Stimulated activated CD8-positive, alpha-beta memory T cell treated with anti-CD3 and anti-CD28 coated beads, Interleukin-7, amount 100 ng/mL, for 48 hours (primary cell): ENCODE measurements at regions not wholly inside any gene's neighbourhood (a gene's known extent, or its start where the extent isn't known, plus 50 kb on each side); places are given as distances from the start of the nearest gene placed in this dataset.

Experiments
- DNase-seq, 2 donors: peaks; one replicate each; pipeline ENCODE4 v3.0.0-alpha.2; 2020; ENCODE audit warnings: low read depth in 1 of 2; ENCODE audit errors: extremely low read depth in 1 of 2

GRCh38 chr1:208298593-208299269 is 54.5 kb upstream of the PLXNA2 start:
- no peak for DNase-seq

DNA sequence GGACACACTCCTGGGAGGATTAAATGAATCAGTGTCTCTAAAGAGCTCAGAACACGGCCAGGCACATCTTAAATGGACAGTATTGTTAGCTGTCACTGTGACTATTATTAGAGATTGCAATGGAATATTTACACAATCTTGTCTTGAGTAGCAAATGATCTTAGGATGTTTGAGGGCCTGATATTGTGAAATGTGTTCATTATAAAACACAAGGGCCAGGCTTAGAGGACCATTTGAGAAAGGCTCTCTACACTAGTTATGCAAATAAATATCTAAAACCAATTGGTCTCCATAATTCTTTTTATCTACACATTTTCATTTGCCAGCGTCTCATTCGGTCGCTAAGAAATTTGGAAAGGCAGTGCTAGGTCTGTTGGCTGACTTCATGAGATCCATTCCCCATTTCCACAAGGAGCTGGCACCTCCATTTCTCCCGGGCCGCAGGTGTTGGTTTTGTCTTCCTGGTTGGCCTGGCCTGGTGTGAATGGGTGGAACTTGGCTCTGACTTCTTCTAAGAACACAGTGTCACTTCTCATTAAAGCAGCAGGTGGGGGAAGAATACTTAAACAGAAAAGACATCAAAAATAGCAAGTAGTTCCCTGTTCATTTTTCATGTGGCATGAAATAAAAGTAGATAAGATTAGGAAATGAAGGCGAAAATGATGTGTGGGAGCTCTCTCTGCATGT is 56.0 kb upstream of the PLXNA2 start:
- DNase-seq: no peak

- no peak for DNase-seq
These were observed 58.6 kb upstream of the PLXNA2 start for GRCh38 chr1:208302699-208303238.

DNA sequence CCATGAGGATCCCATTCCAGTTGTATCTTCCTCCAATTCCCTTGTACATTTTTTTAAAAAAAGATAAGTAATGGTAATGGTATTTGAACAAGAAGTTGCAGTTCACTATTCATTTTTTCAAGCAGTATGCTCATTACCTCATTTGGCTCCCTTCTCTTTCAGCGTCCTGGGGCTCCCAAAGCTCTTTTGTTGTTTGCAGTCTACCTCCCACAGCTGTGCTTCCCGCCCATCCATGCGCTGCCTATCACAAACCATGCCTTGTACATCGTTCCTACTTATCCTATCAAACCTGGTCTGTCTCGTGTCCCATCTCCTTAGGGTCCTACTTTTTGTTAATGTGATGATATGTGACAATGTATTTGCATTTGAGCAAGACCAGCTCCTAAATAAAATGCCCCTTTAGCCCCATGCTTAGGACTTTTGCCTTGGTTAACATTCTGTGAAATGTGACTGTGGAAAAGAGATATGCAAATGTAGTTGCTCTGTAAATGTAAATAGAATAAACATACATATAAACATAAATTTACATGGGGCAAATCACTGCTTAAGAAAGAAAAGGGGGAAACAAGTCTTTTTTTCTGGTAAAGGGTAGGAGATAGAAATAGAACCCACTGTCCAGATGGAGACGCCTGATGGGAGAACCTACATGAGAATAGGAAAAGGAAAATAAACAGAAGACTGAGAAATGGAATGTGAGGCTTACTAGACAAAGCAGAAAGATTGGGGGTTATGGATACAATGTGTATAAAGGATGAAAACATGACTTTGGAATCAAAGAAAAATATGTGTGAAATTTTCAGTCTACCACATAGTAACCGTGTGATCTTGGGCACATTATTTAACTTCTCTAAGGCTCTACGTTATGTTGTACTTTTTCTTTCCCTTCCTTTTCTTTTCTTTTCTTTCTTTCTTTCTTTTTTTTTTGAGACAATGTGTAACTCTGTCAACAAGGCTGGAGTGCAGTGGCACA is 59.8 kb upstream of the PLXNA2 start:
- DNase-seq: no peak

- no peak for DNase-seq
These were observed 64.0 kb upstream of the PLXNA2 start for GRCh38 chr1:208308221-208308620.

DNA sequence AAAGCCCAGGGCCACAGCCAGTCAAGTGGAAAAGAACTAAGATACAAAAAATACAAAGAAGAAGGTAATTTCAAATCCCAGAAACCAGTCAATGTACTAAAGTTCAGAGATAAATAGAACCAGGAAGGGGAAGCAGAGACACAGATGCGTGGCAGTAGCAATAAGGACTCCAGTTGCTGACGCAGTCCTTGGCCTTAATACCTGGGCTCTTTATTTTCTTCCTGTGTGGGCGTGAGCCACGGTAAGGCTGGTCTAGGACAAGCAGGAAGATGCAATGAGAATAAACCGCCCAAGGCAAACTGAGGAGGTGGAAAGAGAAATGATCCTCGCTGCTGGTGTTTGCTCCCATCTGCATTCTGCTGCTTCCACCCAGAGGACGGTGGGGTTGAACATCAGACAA is 65.6 kb upstream of the PLXNA2 start:
- DNase-seq: no peak

DNA sequence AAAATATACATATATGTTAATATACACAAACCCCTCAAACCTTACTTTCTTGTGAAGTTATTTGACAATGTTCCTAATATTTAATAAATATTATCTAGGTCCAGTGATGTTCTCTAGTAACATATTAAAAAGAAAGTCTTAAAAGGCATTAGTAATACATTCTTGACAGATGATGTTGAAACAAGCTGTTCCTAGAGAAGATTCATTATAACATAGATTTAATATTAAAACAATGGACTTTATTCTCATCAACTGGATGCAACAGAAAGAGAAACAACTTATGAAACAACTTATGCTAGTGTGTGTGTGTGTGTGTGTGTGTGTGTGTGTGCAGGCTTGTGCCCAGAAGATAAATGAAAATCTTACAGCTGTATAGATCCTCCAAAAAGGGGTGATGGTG is 68.5 kb upstream of the PLXNA2 start:
- no peak for DNase-seq

DNA sequence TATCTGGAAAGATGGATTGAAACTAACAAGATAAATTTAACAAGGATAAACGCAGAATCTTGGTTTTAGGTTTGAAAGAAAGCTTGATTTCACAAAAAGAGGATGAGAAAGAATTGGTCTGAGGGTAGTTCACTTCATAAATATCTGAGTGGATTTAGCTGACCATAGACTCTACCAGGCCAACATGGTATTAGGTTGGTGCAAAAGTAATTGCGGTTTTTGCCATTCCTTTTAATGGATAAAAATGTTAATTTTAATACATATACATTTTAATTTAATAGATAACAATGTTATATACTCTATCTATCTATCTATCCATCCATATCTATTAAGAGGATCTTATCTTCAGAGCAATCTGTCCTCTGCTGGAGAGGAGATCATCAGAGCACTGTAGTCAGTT is 70.2 kb upstream of the PLXNA2 start:
- DNase-seq: no peak

DNA sequence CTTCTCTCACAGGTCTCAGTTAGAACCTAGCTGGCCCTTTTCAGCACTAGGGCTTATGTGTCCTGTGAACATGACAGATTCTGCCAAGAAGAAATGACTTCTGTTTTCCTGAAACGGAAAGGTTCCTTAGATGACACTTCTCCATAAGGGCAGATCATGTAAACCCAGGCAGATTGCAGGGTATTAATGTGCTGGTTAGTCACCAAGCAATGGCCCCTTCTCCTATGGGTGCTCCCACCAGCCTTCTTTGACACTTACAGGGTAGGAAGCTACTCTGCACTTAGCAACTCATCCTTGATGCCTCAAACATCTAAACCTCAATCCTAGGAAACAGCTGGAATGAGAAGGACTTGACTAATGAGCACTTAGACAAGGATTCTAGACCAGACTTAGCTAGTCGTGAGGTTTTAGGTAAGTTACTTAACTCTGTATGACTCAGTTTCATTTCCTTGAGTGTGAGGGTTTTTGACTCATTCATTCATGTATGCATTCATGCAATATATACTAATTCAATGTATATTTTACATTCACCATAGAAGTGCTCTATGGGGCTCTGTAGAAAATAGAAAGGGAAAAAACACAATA is 74.1 kb upstream of the PLXNA2 start:
- no peak for DNase-seq

DNA sequence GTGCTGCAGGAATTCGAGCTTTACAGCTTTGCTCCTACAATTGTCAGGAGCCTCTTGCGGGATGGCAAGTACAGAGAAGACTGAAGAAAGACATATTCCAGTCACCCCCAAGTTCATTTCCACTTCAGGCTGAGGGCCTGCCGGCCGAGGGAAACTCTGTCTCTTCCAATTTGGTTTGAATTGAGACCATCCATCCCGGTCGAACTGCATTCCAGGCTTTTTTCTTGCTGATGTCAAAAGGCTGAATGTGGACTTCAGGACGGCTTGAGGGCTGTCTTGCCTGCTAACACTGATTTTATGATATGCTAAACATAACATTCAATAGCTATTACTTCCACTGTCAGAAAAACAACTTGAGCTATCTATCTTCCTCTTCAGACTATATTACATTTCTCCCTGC is 79.8 kb upstream of the PLXNA2 start:
- no peak for DNase-seq

DNA sequence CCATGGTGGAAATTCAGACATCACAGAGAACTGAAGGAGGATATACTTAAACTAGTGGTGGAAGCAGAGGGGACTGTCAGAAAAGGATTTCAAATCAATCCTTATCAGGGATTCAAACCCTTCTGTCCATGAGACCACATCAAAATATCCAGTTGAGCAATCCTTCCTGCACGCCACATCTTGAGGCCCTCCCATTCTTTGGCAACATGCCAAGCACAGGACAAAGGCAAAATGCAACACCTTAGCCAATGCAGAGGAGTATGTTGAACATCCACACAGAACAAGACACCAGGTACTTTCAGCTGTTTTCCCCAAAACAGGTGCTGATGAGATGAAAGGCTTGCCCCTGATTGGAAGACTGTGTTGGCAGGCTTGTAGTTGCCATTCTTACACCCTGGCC is 81.8 kb upstream of the PLXNA2 start:
- no peak for DNase-seq

DNA sequence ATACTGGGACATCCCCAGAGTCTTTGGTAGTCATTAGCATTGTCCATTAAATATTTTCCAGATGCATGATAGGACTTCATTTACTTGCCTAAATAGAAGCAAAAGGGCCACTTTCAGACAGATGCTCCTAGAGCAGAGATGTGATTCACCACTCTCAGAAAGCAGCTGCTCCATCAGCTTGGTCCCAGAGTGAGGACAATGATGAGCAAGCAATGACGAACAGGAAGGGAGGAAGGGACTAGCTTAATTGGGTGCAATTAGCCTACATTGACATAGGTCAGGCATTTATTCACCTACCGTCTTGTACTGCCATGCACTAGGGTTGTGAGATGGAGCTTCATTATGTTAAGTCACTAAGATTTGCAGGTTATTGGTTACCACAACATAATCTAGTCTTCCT is 85.1 kb upstream of the PLXNA2 start:
- no peak for DNase-seq

DNA sequence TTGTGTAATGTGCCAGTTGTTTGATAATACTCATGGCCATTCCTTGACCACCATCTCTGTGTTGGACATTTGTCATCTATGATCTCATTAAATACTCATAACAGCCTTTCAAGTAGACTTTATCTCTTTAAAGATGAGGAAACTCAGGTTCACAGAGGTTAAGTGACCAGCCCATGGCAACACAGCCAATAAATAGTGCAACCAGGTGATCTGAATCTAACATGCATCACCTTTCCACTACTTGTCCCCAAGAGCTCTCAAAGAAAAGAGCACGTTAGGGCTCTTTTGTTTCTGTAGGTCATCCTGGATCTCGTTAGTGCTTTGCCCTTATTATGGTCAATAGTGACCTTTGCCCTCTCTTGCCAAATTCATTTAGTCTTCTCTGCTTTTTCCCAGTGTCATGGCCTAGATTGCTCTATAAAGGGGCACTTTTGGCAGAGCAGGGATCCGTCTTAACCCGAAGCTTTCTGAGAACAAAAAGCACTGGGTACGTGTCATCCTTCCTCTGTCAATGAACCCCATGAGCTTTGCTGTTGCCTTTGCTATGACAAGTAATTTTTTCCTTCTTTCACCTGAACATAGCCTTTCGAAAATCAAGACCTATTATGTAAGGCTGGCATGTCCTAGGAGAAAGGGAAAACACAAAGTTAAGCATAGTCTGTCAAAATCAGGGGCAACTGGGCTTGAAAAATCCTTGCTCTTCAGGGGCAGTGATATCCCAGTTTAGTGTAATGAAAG is 88.0 kb upstream of the PLXNA2 start:
- no peak for DNase-seq

GRCh38 chr1:208332774-208333126 is 88.6 kb upstream of the PLXNA2 start:
- no peak for DNase-seq

- no peak for DNase-seq
These were observed 89.5 kb upstream of the PLXNA2 start for GRCh38 chr1:208333676-208334075.

DNA sequence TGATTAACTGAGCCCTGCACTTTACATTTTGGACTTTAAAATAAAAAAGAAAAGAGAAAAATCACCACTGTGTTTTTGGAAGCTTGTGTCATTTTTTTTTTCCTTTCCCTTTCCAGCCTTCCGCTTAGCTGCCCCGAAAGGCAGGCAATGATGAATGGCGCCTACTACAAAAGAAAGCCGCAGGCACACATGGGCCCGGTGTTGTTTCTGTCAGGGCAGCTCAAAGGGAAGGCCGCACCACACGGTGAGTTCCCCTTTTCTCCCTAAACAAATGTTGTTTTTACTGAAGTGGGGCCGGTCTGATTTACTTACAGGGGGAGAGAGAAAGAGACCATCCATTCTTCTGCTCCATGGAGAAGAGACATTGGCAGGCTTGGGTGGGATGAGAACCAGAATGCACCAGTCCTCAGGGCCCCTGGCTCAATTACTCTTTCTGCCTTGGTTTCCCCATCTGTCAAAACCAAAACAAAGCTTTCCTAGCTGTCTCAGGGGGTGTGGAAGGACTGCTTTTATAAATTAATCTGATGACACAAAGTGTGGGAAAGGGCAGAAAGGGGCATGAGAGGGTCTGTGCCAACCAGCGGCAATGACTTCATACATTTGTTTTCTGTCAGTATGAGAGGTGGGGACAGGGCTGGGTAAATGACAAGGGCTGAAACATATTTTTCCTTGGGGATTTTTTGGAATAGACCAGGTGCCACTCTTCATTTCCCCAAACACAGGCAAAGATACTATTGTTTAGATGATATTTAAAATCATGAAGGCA is 91.4 kb upstream of the PLXNA2 start:
- DNase-seq: no peak

DNA sequence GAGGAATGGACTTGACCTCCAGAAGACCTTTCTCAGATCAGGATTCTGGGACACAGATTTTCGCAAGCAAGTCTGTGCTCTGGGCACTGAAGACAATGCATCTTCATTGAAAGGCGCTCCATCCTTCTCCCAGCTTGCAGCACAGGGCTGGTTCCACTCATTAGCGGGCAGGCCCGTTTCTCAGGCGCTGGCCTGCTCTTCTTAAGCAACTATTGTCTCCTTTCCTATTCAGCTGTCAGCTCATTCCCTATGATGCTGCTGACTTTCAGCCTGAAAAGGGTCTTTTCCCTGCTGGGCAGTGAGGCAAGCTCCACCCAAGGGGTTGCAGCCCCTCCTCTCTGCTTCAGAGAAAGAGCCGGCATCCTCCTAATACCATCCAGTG is 91.9 kb upstream of the PLXNA2 start:
- no peak for DNase-seq

DNA sequence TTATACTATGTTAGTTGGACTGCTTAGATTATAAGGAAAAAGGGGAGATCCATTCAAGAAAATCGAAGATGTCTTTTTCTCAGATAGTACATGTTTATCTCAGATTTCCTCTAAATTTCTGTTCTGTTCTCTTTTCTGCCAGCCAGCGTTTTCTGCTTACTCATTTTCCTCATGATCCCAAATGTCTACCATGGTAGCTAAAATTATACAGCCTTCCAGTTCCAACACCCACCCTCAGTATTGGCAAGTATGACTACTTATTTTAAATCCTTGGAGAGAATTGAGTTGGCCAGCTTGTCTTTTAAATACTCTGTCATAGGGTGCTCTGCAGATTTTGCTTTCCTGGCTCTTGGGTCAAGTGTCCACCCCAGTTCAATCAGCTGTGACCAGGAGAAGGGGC is 95.7 kb upstream of the PLXNA2 start:
- no peak for DNase-seq

DNA sequence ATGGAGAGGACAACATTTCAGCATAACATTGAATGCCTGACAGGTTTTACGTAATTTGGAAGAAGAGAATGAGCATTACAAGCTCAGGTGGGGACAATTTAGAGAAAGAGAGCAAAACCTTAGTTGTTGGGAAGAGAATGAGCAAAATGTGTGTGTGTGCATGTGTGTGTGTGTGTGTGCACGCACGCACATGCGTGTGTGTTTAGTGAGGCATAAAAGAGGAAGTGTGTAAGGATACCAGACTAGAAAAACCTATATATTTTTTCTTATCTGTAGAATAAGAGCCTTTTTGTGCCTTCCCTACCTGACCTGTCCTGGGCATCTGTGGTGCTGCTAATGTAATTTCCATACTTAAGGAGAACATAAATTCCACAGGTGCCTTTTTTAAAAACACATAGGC is 99.0 kb upstream of the PLXNA2 start:
- no peak for DNase-seq
